Immature natural killer cell (primary cell): ENCODE measurements at regions not wholly inside any gene's neighbourhood (a gene's known extent, or its start where the extent isn't known, plus 50 kb on each side); places are given as distances from the start of the nearest gene placed in this dataset.
"Not testable (repeated sequence)": the region's sequence is repeated elsewhere in the genome, so short reads cannot be mapped to it uniquely, and the experiment has no call there.

Experiments used
- DNase-seq, 3 donors: peaks; one replicate each; pipeline ENCODE4 v3.0.0; 2022; ENCODE audit warnings: mixed read lengths in 1 of 3
- H3K27ac Mint-ChIP-seq, 6 donors: one replicate each; pipeline ENCODE4 v1.8.0; 2020; ENCODE audit warnings: mixed read lengths in 6 of 6, mild to moderate bottlenecking in 5 of 6, inconsistent platforms in 4 of 6, moderate library complexity in 3 of 6
- H3K27me3 Mint-ChIP-seq, 3 donors: one replicate each; pipeline ENCODE4 v1.8.0; 2020 to 2021; ENCODE audit warnings: low read depth in 3 of 3, mild to moderate bottlenecking in 3 of 3, mixed read lengths in 3 of 3, moderate library complexity in 3 of 3, inconsistent platforms in 1 of 3
- H3K36me3 Mint-ChIP-seq, 3 donors: one replicate each; pipeline ENCODE4 v1.8.0; 2020; ENCODE audit warnings: mixed read lengths in 3 of 3, inconsistent platforms in 2 of 3, mild to moderate bottlenecking in 2 of 3
- H3K4me1 Mint-ChIP-seq, 2 donors: one replicate each; pipeline ENCODE4 v1.8.0; 2020; ENCODE audit warnings: inconsistent platforms in 2 of 2, mild to moderate bottlenecking in 2 of 2, mixed read lengths in 2 of 2, moderate library complexity in 1 of 2
- H3K4me3 Mint-ChIP-seq, 5 donors: one replicate each; pipeline ENCODE4 v1.8.0; 2020; ENCODE audit warnings: mild to moderate bottlenecking in 5 of 5, mixed read lengths in 5 of 5, inconsistent platforms in 3 of 5, moderate library complexity in 3 of 5
- H3K9me3 Mint-ChIP-seq, 6 donors: one replicate each; pipeline ENCODE4 v1.8.0; 2020; ENCODE audit warnings: mild to moderate bottlenecking in 6 of 6, mixed read lengths in 6 of 6, inconsistent platforms in 4 of 6, moderate library complexity in 3 of 6

GRCh38 chr3:27010834-27011233, 358.3 kb downstream of the NEK10 start:
- no peak for DNase-seq
- no peak overlapping the region for H3K27ac Mint-ChIP-seq
- H3K4me1 Mint-ChIP-seq = no peaks in the 10 kb centered on the region
- no peak overlapping the region for H3K4me3 Mint-ChIP-seq
- peaks cover 0 to 4% (median 2%) of the 10 kb centered on the region in 3 donors for H3K27me3 Mint-ChIP-seq
- no peaks in the 10 kb centered on the region for H3K36me3 Mint-ChIP-seq
- peaks cover 0 to 12% (median 3%) of the 10 kb centered on the region in 6 donors for H3K9me3 Mint-ChIP-seq

GRCh38 chr3:27022096-27022761, 347.0 kb downstream of the NEK10 start:
- Mint-ChIP-seq H3K4me3 (no peak overlapping the region), H3K36me3 (no peaks in the 10 kb centered on the region), H3K27ac (no peak overlapping the region), H3K9me3 (peaks cover 0 to 34% (median 4%) of the 10 kb centered on the region in 6 donors), H3K27me3 (peaks cover under 1 to 5% (median 2%) of the 10 kb centered on the region in 3 donors), H3K4me1 (no peaks in the 10 kb centered on the region)
- DNase-seq = no peak

DNA sequence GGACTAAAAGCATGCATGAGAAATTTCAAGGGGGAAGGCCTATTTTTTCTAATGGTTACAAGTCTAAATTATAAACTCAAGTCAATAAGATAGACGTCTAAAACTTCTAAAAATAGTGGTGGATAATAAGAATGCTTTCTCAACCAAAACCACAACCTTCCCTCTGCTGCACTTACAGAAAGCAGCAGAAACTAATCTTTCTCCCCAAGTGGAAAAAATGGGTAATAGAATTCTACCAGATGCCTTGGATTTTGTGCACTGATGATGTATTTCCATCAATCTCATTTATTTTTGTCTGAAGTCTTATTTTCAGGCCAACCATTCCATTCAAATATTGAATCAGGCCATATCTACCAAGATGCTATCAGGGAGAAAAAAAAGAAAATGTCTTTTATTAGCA, 344.7 kb downstream of the NEK10 start:
- H3K27ac Mint-ChIP-seq = no peak overlapping the region
- H3K4me3 Mint-ChIP-seq = no peak overlapping the region
- H3K27me3 Mint-ChIP-seq = peaks cover 2% of the 10 kb centered on the region in 3 donors
- DNase-seq = no peak
- peaks cover 0 to 30% (median 4%) of the 10 kb centered on the region in 6 donors for H3K9me3 Mint-ChIP-seq
- H3K4me1 Mint-ChIP-seq = no peaks in the 10 kb centered on the region
- H3K36me3 Mint-ChIP-seq = no peaks in the 10 kb centered on the region

DNA sequence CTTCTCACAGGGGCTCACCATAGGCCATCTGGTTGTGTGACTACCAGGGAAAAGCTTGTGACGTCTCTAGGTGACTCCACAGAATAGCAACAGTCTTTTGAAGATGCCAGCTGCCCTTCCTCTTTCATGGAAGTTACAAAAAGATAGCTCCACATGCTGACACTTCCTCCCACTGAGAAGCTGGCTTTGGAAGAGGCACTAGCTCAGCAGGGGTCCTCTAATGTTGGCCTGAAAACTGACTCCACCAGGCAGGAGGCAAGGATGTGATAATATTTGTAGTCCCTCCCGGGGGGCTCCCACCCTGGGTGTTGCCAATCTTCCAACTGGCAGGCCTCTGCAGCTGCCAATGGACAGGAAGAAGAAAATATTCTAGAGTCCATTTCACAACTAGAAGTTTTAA, 343.5 kb downstream of the NEK10 start:
- H3K27me3 Mint-ChIP-seq = peaks cover 2% of the 10 kb centered on the region in 3 donors
- H3K9me3 Mint-ChIP-seq = peaks cover 0 to 30% (median 3%) of the 10 kb centered on the region in 6 donors
- no peaks in the 10 kb centered on the region for H3K4me1 Mint-ChIP-seq
- H3K27ac Mint-ChIP-seq = no peak overlapping the region
- no peaks in the 10 kb centered on the region for H3K36me3 Mint-ChIP-seq
- H3K4me3 Mint-ChIP-seq = no peak overlapping the region
- DNase-seq = no peak

DNA sequence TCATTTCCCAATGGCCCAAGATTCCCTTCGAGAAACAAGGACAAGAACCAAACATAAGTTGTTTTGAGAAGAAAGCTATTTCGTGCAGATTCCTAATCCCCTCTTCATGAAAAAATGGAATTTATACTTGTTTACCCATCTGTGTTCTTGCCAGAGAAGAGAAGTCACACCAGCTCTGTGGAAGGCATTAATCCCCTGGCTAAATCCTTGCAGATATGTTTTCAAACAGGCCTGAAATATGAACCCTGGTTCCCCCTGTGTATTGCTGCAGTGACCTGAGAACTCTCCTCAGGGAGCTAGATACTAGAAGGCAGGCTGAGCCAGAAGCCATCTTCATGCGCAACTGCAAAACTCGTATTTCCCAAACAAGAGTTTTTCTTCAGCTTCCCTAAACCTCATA, 337.7 kb downstream of the NEK10 start:
- H3K36me3 Mint-ChIP-seq = no peaks in the 10 kb centered on the region
- no peak for DNase-seq
- peaks cover 0 to 5% (median 0%) of the 10 kb centered on the region in 3 donors for H3K27me3 Mint-ChIP-seq
- H3K4me3 Mint-ChIP-seq = no peak overlapping the region
- no peak overlapping the region for H3K27ac Mint-ChIP-seq
- H3K9me3 Mint-ChIP-seq = peaks cover 0 to 23% (median 5%) of the 10 kb centered on the region in 6 donors
- H3K4me1 Mint-ChIP-seq = no peaks in the 10 kb centered on the region

DNA sequence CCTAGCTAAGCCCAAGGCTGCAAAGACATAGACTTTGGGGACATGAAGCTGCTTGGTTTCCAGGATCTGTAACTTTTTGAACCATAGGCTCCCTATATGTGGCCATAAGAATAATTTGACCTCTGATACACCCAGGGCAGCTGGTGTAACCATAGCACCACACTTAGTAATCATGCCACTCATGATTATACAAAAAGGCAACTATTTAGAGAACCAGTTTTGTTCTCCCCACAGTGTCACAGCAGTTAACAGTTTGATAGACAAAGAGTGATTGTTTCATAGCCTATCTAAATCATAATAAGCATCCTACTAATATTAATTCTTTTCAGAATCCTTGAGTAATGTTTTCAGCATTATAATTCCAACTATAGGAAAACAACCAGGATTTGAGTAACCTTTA, 334.9 kb downstream of the NEK10 start:
- no peak for DNase-seq
- Mint-ChIP-seq H3K9me3 (peaks cover 0 to 11% (median 3%) of the 10 kb centered on the region in 6 donors), H3K4me1 (no peaks in the 10 kb centered on the region), H3K4me3 (no peak overlapping the region), H3K27me3 (peaks cover 0 to 3% (median 0%) of the 10 kb centered on the region in 3 donors), H3K36me3 (no peaks in the 10 kb centered on the region), H3K27ac (no peak overlapping the region)

DNA sequence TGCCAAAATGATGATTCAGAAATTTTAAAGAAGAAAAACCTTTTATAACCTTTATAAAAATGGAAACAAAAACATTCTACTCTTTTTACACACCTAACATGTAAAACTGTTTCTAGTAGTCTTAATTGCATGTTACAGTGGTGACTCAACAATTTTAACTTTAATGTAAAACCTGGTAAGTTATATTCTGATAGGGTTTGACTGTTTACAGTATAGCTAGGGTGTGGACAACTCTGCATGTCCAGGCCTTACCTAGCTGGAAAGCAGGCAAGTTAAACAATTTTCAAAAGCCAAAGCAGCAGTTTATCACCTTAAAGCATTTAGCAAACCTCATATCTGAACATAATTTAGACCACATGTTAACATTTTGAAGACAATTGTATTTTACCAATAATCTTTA, 328.5 kb downstream of the NEK10 start:
- DNase-seq = no peak
- H3K27me3 Mint-ChIP-seq = peaks cover 0 to 6% (median 2%) of the 10 kb centered on the region in 3 donors

GRCh38 chr3:27042541-27042940, 326.6 kb downstream of the NEK10 start:
- peaks cover 0 to 11% (median 2%) of the 10 kb centered on the region in 6 donors for H3K9me3 Mint-ChIP-seq
- H3K4me1 Mint-ChIP-seq, H3K27me3 Mint-ChIP-seq, DNase-seq, H3K4me3 Mint-ChIP-seq, H3K36me3 Mint-ChIP-seq, H3K27ac Mint-ChIP-seq: not testable (repeated sequence)

More for the DNA sequence above, 328.5 kb downstream of the NEK10 start:
- Mint-ChIP-seq H3K36me3 (no peaks in the 10 kb centered on the region), H3K4me3 (no peak overlapping the region), H3K27ac (no peak overlapping the region), H3K4me1 (no peaks in the 10 kb centered on the region), H3K9me3 (peaks cover 0 to 11% (median 3%) of the 10 kb centered on the region in 6 donors)

DNA sequence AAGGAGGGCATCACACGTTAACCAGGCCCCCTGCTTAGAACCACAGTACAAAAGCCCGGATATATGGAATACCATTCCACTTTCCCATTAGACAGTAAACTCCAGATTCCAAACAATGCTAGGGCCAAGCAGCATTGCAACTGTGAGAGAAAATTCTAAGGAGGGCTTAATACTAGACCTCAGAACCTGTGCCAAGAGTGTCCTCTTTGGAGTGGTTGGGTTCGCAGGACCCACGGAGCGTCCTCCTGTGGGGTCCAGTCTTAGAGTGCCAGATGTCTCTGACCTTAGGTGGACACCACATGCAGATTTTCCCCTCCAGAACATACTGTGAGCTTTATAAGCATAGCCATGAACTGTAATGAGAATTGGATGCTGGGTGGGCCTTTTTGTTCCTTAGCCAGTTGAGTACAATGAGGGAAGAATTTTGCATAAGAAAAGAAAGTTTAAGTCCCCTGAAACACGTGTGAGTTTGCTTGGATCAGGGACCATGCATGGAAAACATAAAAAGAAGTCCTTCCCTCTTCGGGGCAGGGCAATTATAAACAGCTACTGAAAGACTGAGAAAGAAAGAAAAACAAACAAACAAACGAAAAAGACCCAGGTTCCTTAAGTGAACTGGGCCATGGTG, 325.7 kb downstream of the NEK10 start:
- Mint-ChIP-seq H3K4me3 (no peak overlapping the region), H3K36me3 (no peaks in the 10 kb centered on the region), H3K27me3 (peaks cover 0 to 2% (median 2%) of the 10 kb centered on the region in 3 donors), H3K9me3 (peaks cover 0 to 11% (median under 1%) of the 10 kb centered on the region in 6 donors), H3K4me1 (no peaks in the 10 kb centered on the region), H3K27ac (no peak overlapping the region)
- no peak for DNase-seq

DNA sequence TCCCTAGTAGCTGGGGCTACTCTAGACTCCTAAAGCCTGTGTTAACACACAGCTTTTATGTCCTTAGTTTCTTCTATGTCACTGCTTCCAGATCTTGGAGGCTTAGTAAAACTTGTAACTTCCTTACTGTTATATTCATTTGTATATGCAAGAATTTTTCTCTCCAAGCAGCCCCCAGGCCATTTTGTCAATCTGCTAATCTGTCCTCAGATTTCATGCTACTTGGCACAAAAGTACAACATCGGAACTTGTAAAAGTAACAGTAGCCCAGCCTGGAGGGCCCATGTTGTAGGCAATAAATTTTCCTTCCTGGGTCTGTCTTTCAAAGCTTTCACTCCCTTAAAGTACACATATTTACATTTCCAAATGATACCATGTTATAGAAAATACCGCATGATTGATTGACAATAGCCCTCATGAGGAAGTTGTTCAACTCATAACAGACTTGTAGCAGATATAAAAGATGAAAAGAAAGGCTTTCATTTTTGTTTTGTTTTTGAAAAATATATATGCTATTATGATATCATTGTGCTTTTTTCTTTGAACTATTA, 324.2 kb downstream of the NEK10 start:
- Mint-ChIP-seq H3K27me3 (peaks cover 0 to 2% (median 2%) of the 10 kb centered on the region in 3 donors), H3K36me3 (no peaks in the 10 kb centered on the region), H3K27ac (no peak overlapping the region), H3K4me3 (no peak overlapping the region), H3K9me3 (peaks cover 0 to 11% (median 0%) of the 10 kb centered on the region in 6 donors), H3K4me1 (no peaks in the 10 kb centered on the region)
- DNase-seq = no peak

DNA sequence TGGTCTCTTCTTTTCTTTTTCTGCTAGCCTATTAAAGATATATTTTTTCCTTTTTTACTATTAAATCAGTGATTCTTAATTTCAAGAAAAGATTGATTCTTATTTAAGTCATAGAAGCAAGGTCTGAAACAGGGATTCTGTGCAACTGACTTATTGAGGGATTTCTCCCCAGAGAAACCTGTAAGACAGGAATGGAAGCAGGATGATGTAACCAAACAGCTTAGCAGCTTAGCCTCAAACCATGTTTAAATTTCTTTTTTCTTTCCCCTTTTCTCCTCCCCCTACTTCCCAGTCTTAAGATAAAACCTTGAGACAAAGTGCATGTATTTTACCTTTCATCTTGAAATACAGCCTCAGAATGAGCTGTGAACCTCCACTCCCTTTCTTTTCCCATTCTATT, 322.8 kb downstream of the NEK10 start:
- DNase-seq = no peak
- Mint-ChIP-seq H3K27ac (peak overlapping the region in 1 of 6 donors; percentile 16), H3K36me3 (no peaks in the 10 kb centered on the region), H3K9me3 (peaks cover 0 to 24% (median 4%) of the 10 kb centered on the region in 6 donors), H3K4me3 (no peak overlapping the region), H3K4me1 (no peaks in the 10 kb centered on the region), H3K27me3 (peaks cover 0 to 2% (median 2%) of the 10 kb centered on the region in 3 donors)

DNA sequence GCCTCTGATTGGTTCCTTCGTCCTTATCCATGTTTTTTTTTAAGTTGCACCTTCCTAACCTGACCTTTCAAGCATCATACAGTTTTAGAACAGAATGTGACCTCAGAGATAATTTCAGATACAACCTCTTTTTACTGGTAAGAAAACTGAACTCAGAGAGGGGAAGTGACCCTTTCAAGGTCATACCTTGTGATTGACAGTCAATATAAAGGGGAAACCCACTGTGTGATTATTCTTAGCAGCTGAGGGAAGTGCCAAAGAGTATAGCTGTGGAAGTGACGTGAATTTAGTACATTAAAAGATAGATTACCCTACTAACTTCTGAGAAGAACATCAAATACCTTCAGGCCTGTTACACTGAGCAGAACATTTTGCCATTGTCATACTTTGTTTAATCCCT, 319.4 kb downstream of the NEK10 start:
- Mint-ChIP-seq H3K27me3 (peaks cover 0 to 6% (median 0%) of the 10 kb centered on the region in 3 donors), H3K4me3 (no peak overlapping the region), H3K4me1 (no peaks in the 10 kb centered on the region), H3K27ac (no peak overlapping the region), H3K9me3 (peaks cover 14 to 38% (median 17%) of the 10 kb centered on the region in 6 donors), H3K36me3 (no peaks in the 10 kb centered on the region)
- DNase-seq = no peak

DNA sequence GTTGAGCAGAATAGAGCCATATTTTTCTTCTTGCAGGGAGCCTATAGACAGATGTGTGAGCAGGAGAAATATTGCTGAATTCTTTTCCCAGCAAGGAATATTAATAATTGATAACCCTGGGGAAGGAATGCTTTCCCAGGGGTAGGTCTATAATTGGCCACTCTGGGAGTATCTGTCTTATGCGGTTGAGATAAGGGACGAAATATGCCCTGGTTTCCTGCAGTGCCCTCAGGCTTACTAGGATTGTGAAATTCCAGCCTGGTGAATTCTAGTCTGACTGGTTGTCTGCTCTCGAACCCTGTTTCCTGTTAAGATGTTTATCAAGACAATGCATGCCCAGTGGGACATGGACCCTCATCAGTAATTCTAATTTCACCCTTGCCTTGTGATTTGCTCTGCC, 317.7 kb downstream of the NEK10 start:
- H3K27me3 Mint-ChIP-seq, H3K4me1 Mint-ChIP-seq, H3K4me3 Mint-ChIP-seq, DNase-seq, H3K27ac Mint-ChIP-seq, H3K36me3 Mint-ChIP-seq: not testable (repeated sequence)
- peaks cover 14 to 49% (median 19%) of the 10 kb centered on the region in 6 donors for H3K9me3 Mint-ChIP-seq

GRCh38 chr3:27056326-27056725, 312.9 kb downstream of the NEK10 start:
- Mint-ChIP-seq H3K36me3 (no peaks in the 10 kb centered on the region), H3K27ac (no peak overlapping the region), H3K27me3 (peaks cover 0 to 6% (median 0%) of the 10 kb centered on the region in 3 donors)

More at GRCh38 chr3:27056326-27056725, 312.9 kb downstream of the NEK10 start:
- no peak for DNase-seq
- no peaks in the 10 kb centered on the region for H3K4me1 Mint-ChIP-seq
- H3K9me3 Mint-ChIP-seq = peaks cover 12 to 51% (median 21%) of the 10 kb centered on the region in 6 donors
- H3K4me3 Mint-ChIP-seq = no peak overlapping the region
